ENCODE measurements at regions not wholly inside any gene's neighbourhood (a gene's known extent, or its start where the extent isn't known, plus 50 kb on each side); places are given as distances from the start of the nearest gene placed in this dataset.

DNA sequence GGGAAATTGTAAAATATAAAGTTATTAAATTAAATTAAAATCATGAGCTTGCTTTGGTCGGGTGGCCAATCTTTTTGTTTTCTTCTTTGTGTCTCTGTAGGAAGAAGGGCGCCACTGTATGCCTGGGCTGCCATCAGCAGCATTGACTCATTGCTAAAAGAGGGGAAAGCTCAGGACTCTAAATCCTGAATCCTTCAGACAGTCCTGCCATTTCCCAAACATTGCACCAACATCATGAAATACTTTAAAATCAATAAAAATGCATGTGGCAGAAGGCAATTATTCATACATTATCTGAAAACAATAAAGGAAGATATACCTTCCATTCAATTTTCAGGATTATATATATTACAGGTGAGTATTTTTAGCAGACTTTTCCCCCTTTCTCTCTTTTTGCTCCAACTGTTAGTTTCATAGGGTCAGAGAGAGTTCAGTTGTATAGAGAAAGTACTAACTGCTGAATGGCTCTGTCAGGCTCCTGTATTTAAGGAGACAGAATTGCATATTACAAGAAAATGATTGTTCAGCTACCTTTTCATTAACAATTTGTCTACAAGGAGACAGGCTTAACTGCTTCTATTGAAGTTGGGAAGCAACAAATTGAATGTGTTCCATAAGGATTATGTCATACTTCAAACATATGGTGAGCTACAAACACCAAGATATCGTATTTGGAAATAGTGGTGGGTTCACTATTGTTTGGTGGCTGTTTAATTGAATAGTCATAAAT is 95.7 kb downstream of the ATPSCKMT start:
- H3K27ac Mint-ChIP-seq (ENCODE audit: low read depth, unreplicated experiment), result no peak overlapping the region
- H3K9me3 Mint-ChIP-seq (ENCODE audit: unreplicated experiment), result no peaks in the 10 kb centered on the region
- no peak for DNase-seq (ENCODE audit: unreplicated experiment)
- no peaks in the 10 kb centered on the region for H3K4me1 Mint-ChIP-seq (ENCODE audit: insufficient read depth, unreplicated experiment)
- TF ChIP-seq, protein P1, sequence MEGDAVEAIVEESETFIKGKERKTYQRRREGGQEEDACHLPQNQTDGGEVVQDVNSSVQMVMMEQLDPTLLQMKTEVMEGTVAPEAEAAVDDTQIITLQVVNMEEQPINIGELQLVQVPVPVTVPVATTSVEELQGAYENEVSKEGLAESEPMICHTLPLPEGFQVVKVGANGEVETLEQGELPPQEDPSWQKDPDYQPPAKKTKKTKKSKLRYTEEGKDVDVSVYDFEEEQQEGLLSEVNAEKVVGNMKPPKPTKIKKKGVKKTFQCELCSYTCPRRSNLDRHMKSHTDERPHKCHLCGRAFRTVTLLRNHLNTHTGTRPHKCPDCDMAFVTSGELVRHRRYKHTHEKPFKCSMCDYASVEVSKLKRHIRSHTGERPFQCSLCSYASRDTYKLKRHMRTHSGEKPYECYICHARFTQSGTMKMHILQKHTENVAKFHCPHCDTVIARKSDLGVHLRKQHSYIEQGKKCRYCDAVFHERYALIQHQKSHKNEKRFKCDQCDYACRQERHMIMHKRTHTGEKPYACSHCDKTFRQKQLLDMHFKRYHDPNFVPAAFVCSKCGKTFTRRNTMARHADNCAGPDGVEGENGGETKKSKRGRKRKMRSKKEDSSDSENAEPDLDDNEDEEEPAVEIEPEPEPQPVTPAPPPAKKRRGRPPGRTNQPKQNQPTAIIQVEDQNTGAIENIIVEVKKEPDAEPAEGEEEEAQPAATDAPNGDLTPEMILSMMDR (IDR thresholded peaks at IDR 0.05; ENCODE audit: unreplicated experiment), result no peak
- intact Hi-C loops (cut with micrococcal nuclease), result no loop called here
- no peaks in the 10 kb centered on the region for H3K36me3 Mint-ChIP-seq (ENCODE audit: insufficient read depth, unreplicated experiment)
- no peaks in the 10 kb centered on the region for H3K27me3 Mint-ChIP-seq (ENCODE audit: insufficient read depth, unreplicated experiment)
- H3K4me3 Mint-ChIP-seq (ENCODE audit: unreplicated experiment), result no peak overlapping the region
- no TSS peak for BruUV-seq (replicated peaks)
- CTCF ChIA-PET, result interaction anchor here (0.6 to 0.8 kb wide), 2 partner anchors 8 to 327 kb away, joined by 3 to 6 read pairs; no protein-coding TSS in a partner anchor
- POLR2A ChIA-PET, result no interaction called here

DNA sequence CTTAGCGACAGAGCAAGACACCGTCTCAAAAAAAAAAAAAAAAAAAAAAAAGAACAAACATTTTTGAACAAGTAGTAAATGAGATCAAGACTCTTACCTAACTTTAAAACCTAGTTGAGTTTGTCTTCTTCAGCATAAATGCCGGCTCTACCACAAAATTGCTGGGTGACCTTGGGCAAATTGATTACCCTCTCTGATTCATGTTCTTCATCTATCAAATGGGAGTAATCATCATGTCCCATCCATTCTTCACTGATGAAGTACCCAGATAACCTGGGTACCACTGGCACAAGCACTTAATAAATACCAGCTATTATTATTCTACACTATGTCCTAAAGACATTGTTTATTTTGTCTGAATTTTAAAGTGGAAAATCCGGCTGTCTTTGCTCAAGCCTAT is 96.3 kb downstream of the ATPSCKMT start:
- Mint-ChIP-seq H3K36me3 (ENCODE audit: insufficient read depth, unreplicated experiment) (no peaks in the 10 kb centered on the region), H3K4me1 (ENCODE audit: insufficient read depth, unreplicated experiment) (no peaks in the 10 kb centered on the region), H3K27ac (ENCODE audit: low read depth, unreplicated experiment) (no peak overlapping the region), H3K27me3 (ENCODE audit: insufficient read depth, unreplicated experiment) (no peaks in the 10 kb centered on the region), H3K4me3 (ENCODE audit: unreplicated experiment) (no peak overlapping the region), H3K9me3 (ENCODE audit: unreplicated experiment) (no peaks in the 10 kb centered on the region)
- DNase-seq (ENCODE audit: unreplicated experiment), result no peak
- POLR2A ChIA-PET, result no interaction called here
- BruUV-seq (replicated peaks), result no TSS peak
- TF ChIP-seq, protein P1 (IDR thresholded peaks at IDR 0.05; ENCODE audit: unreplicated experiment), result no peak
- CTCF ChIA-PET, result interaction anchor here (0.6 kb wide), 2 partner anchors 328 to 1613 kb away, joined by 3 read pairs; no protein-coding TSS in a partner anchor
- intact Hi-C loops (cut with micrococcal nuclease), result no loop called here

DNA sequence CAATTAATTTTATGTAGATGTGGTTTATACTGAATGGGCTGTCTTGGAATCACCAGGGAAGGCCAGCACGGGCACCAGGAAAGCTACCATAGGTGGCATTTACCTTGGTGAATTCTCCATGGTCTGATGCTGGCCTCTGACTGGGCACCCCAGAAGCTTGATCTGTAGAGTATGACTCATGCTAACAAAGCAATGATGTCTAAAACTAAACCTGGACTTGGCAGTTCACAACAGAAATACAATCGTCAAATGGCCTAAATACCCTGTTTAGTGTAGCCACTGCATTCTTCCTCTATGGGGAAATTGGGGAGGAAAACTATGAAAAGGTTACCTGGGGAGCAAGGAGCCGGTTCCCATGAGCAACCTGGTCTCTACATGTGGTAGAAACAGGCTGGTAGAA is 98.0 kb downstream of the ATPSCKMT start:
- no peaks in the 10 kb centered on the region for H3K27me3 Mint-ChIP-seq (ENCODE audit: insufficient read depth, unreplicated experiment)
- no TSS peak for BruUV-seq (replicated peaks)
- H3K36me3 Mint-ChIP-seq (ENCODE audit: insufficient read depth, unreplicated experiment), result no peaks in the 10 kb centered on the region
- TF ChIP-seq, protein P1 (IDR thresholded peaks at IDR 0.05; ENCODE audit: unreplicated experiment), result no peak
- no peak overlapping the region for H3K27ac Mint-ChIP-seq (ENCODE audit: low read depth, unreplicated experiment)
- CTCF ChIA-PET, result interaction anchor here (0.6 kb wide), 2 partner anchors 8 to 189 kb away, joined by 3 read pairs; no protein-coding TSS in a partner anchor
- POLR2A ChIA-PET, result no interaction called here
- intact Hi-C loops (cut with micrococcal nuclease), result no loop called here
- H3K4me3 Mint-ChIP-seq (ENCODE audit: unreplicated experiment), result no peak overlapping the region
- H3K4me1 Mint-ChIP-seq (ENCODE audit: insufficient read depth, unreplicated experiment), result no peaks in the 10 kb centered on the region
- DNase-seq (ENCODE audit: unreplicated experiment), result peak; percentile 11
- no peaks in the 10 kb centered on the region for H3K9me3 Mint-ChIP-seq (ENCODE audit: unreplicated experiment)

DNA sequence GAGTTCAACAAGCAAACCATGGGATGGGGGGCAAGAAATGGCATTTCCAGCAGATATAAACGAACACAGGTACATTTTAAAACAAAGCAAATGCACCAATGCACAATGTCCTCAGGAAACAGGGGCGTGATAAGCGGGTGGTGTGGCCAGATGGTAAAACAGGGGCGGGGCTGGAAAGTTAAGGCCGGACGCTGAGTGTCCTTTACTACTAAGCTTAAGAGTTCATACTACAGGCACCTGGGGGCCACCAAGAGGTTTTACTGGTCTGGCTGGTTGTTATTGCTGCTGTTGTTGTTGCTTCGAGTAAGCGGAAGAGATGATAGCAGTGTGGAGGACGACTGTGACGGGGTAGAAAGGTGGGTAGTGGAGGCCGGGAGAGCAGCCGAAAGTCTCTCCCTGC is 99.8 kb downstream of the ATPSCKMT start:
- ChIA-PET POLR2A (no interaction called here), CTCF (interaction anchor here (0.6 to 0.7 kb wide), 2 partner anchors 575 to 906 kb away, joined by 3 read pairs; no protein-coding TSS in a partner anchor)
- Mint-ChIP-seq H3K9me3 (ENCODE audit: unreplicated experiment) (no peaks in the 10 kb centered on the region), H3K4me3 (ENCODE audit: unreplicated experiment) (no peak overlapping the region), H3K4me1 (ENCODE audit: insufficient read depth, unreplicated experiment) (no peaks in the 10 kb centered on the region), H3K27me3 (ENCODE audit: insufficient read depth, unreplicated experiment) (no peaks in the 10 kb centered on the region), H3K36me3 (ENCODE audit: insufficient read depth, unreplicated experiment) (no peaks in the 10 kb centered on the region), H3K27ac (ENCODE audit: low read depth, unreplicated experiment) (no peak overlapping the region)
- no TSS peak for BruUV-seq (replicated peaks)
- intact Hi-C loops (cut with micrococcal nuclease), result loop anchor here (10.0 kb wide), 1 partner anchor 995 kb away; no protein-coding TSS in a partner anchor
- DNase-seq (ENCODE audit: unreplicated experiment), result no peak
- TF ChIP-seq, protein P1 (IDR thresholded peaks at IDR 0.05; ENCODE audit: unreplicated experiment), result no peak

Measured in MCF 10A (cell line).